SU-DHL-6 (cell line): ENCODE measurements at regions not wholly inside any gene's neighbourhood (a gene's known extent, or its start where the extent isn't known, plus 50 kb on each side); places are given as distances from the start of the nearest gene placed in this dataset.

Experiments used
- CTCF ChIP-seq: fragments of 200-600 bp; sonication (generic); IDR thresholded peaks from one replicate; pipeline ENCODE4 v1.5.1; 2017; ENCODE audit warnings: antibody characterized with exemption, mild to moderate bottlenecking, low read length, moderate library complexity; ENCODE audit not compliant: insufficient read depth, poor library complexity, severe bottlenecking
- EZH2phosphoT487 ChIP-seq: fragments of 200-600 bp; sonication (generic), shearing (Covaris generic); conservative IDR thresholded peaks from 2 replicates; pipeline ENCODE4 v1.6.1; 2018; ENCODE audit warnings: mild to moderate bottlenecking, antibody characterized with exemption, low read length, moderate library complexity, mixed read lengths

GRCh38 chr10:130495116-130495862 lies 359.1 kb downstream of the GLRX3 start:
- TF ChIP-seq CTCF (no peak), EZH2phosphoT487 (no peak)
